Effector memory CD4-positive, alpha-beta T cell (primary cell): ENCODE measurements at regions not wholly inside any gene's neighbourhood (a gene's known extent, or its start where the extent isn't known, plus 50 kb on each side); places are given as distances from the start of the nearest gene placed in this dataset.

ENCODE experiments used
- DNase-seq, 3 donors: peaks; one replicate each; pipeline ENCODE4 v3.0.0-alpha.2; 2020
- H3K27ac ChIP-seq: 2 replicates; pipeline ENCODE4 v1.7.0; 2013; ENCODE audit warnings: mild to moderate bottlenecking, low read length, moderate library complexity; ENCODE audit not compliant: insufficient read depth, poor library complexity, severe bottlenecking
- H3K27me3 ChIP-seq: replicated peaks from 2 replicates; pipeline ENCODE4 v1.7.0; 2013; ENCODE audit warnings: mild to moderate bottlenecking, low read length; ENCODE audit not compliant: insufficient read depth, control insufficient read depth, poor library complexity, severe bottlenecking
- H3K36me3 ChIP-seq: 2 replicates; pipeline ENCODE4 v1.7.0; 2013; ENCODE audit warnings: mild to moderate bottlenecking, low read length, moderate library complexity; ENCODE audit not compliant: control insufficient read depth, insufficient read depth
- H3K4me1 ChIP-seq: 2 replicates; pipeline ENCODE4 v1.7.0; 2013; ENCODE audit warnings: low read length, mild to moderate bottlenecking; ENCODE audit not compliant: control insufficient read depth, insufficient read depth, poor library complexity, severe bottlenecking
- H3K4me3 ChIP-seq: 2 replicates; pipeline ENCODE4 v1.7.0; 2013; ENCODE audit warnings: low read length, low read depth, mild to moderate bottlenecking; ENCODE audit not compliant: insufficient read depth, poor library complexity, severe bottlenecking
- H3K9me3 ChIP-seq: 2 replicates; pipeline ENCODE4 v1.7.0; 2013; ENCODE audit warnings: mild to moderate bottlenecking, low read length, moderate library complexity; ENCODE audit not compliant: control insufficient read depth

- no peak for DNase-seq
- H3K4me1 ChIP-seq, result no peaks in the 10 kb centered on the region
- no peaks in the 10 kb centered on the region for H3K9me3 ChIP-seq
- H3K36me3 ChIP-seq, result no peaks in the 10 kb centered on the region
- H3K27me3 ChIP-seq, result no peaks in the 10 kb centered on the region
- H3K27ac ChIP-seq, result no peak overlapping the region
- no peak overlapping the region for H3K4me3 ChIP-seq
These were observed 214.5 kb upstream of the S100G start for GRCh38 chrX:16435399-16435986.

GRCh38 chrX:16436348-16437188 is 213.4 kb upstream of the S100G start:
- no peak overlapping the region for H3K27ac ChIP-seq
- no peaks in the 10 kb centered on the region for H3K9me3 ChIP-seq
- no peaks in the 10 kb centered on the region for H3K27me3 ChIP-seq
- no peaks in the 10 kb centered on the region for H3K4me1 ChIP-seq
- no peak overlapping the region for H3K4me3 ChIP-seq
- H3K36me3 ChIP-seq, result no peaks in the 10 kb centered on the region
- DNase-seq, result peak; percentile 3 to 25 (median 9)

GRCh38 chrX:16440446-16440845 is 209.5 kb upstream of the S100G start:
- DNase-seq, result no peak
- no peaks in the 10 kb centered on the region for H3K36me3 ChIP-seq
- no peak overlapping the region for H3K4me3 ChIP-seq
- H3K9me3 ChIP-seq, result no peaks in the 10 kb centered on the region
- no peaks in the 10 kb centered on the region for H3K4me1 ChIP-seq
- H3K27ac ChIP-seq, result no peak overlapping the region
- H3K27me3 ChIP-seq, result no peaks in the 10 kb centered on the region

DNA sequence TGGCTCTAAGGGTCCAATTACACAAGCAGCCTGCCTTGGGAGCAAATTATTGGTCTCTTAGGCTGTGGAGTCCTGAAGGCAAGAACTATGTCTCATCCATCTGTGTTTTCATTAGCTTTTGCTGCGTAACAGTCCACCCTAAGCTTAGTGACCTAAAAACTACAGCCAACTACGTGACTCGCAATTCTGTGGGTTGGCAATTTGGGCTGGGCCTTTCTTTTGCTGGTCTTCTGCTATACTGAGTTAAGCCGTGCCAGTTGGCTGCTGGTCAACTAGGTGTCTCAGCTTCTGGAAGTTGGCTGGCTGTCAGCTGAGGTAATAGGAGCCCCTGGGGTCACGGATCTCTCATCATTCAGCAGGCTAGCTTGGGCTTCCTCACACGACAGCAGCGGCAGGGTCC is 205.6 kb upstream of the S100G start:
- no peaks in the 10 kb centered on the region for H3K4me1 ChIP-seq
- no peaks in the 10 kb centered on the region for H3K36me3 ChIP-seq
- H3K27ac ChIP-seq, result no peak overlapping the region
- no peaks in the 10 kb centered on the region for H3K9me3 ChIP-seq
- H3K4me3 ChIP-seq, result no peak overlapping the region
- no peaks in the 10 kb centered on the region for H3K27me3 ChIP-seq
- no peak for DNase-seq

DNA sequence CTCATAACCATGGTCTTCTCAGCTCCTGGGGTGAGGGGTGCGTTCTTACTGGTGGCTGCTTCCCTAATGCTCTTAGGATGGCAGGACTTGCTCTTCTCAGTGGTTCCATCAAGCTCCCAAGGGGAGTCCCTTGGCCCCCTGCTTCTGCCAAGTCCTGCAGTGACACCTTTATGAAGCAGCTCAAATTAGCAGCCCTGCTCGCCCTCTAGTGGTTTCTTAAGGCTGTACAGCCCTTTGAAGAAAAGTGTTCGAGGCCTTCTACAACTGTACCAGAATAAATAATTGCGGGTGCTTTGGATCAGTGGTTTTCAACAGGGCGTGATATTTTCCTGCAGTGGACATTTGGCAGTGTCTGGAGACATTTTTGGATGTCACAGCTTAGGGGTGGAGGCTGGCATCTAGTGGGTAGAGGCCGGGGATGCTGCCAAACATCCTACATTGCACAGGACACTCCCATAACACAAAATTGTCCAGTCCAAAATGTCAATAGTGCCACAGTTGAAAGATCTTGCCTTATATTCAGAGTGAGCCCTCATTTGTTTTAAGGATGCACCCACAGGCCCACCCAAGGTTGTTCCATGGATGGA is 204.7 kb upstream of the S100G start:
- DNase-seq, result peak in 2 of 3 donors; percentile 8 to 15
- Histone ChIP-seq H3K27me3 (no peaks in the 10 kb centered on the region), H3K9me3 (no peaks in the 10 kb centered on the region), H3K36me3 (no peaks in the 10 kb centered on the region), H3K27ac (no peak overlapping the region), H3K4me1 (no peaks in the 10 kb centered on the region), H3K4me3 (no peak overlapping the region)

- no peak overlapping the region for H3K4me3 ChIP-seq
- no peak for DNase-seq
- H3K9me3 ChIP-seq, result no peaks in the 10 kb centered on the region
- H3K36me3 ChIP-seq, result no peaks in the 10 kb centered on the region
- no peak overlapping the region for H3K27ac ChIP-seq
- no peaks in the 10 kb centered on the region for H3K27me3 ChIP-seq
- H3K4me1 ChIP-seq, result no peaks in the 10 kb centered on the region
These were observed 198.6 kb upstream of the S100G start for GRCh38 chrX:16451334-16451733.

DNA sequence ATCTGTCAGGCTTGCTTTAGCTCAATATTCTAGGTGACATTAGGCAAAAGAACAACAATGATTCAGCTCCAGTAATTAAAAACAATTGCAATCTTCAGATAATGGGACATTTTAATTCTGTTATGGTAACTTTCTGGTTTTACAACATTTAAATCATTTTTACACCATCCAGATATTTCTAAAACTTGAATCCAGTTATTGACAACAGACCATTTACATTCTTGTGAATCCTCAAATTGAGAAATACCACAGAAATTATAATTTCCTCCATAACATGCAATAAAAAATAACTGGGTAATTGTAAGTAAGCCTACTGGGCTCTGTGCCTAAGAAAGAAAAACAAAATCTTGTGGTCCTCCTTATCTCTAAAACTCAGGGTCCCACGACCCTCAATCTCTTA is 195.0 kb upstream of the S100G start:
- Histone ChIP-seq H3K4me1 (no peaks in the 10 kb centered on the region), H3K27ac (no peak overlapping the region), H3K9me3 (no peaks in the 10 kb centered on the region), H3K4me3 (no peak overlapping the region), H3K27me3 (no peaks in the 10 kb centered on the region), H3K36me3 (no peaks in the 10 kb centered on the region)
- no peak for DNase-seq

GRCh38 chrX:16457239-16457638 is 192.7 kb upstream of the S100G start:
- Histone ChIP-seq H3K36me3 (no peaks in the 10 kb centered on the region), H3K27me3 (no peaks in the 10 kb centered on the region)
- no peak for DNase-seq

DNA sequence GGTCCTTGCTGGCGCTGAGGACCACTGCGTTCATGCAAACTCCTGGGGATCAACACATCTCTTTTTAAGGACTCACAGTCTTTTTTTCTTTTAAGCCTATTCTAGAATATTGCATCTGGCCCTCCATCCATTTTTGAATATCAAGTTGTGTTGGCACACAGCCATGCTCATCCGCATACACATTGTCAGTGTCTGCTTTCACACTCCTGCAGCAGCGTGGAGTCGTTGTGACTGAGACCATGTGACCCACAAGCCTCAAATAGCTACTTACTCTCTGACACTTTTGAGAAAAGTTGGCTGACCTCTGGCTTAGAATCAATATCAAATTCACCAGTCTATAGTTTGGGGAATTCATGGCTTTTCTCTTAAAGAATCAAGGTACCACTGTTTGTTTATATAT is 191.8 kb upstream of the S100G start:
- H3K27ac ChIP-seq, result no peak overlapping the region
- no peak overlapping the region for H3K4me3 ChIP-seq

More at GRCh38 chrX:16457239-16457638, 192.7 kb upstream of the S100G start:
- no peak overlapping the region for H3K27ac ChIP-seq
- no peaks in the 10 kb centered on the region for H3K9me3 ChIP-seq
- H3K4me3 ChIP-seq, result no peak overlapping the region
- H3K4me1 ChIP-seq, result no peaks in the 10 kb centered on the region

DNA sequence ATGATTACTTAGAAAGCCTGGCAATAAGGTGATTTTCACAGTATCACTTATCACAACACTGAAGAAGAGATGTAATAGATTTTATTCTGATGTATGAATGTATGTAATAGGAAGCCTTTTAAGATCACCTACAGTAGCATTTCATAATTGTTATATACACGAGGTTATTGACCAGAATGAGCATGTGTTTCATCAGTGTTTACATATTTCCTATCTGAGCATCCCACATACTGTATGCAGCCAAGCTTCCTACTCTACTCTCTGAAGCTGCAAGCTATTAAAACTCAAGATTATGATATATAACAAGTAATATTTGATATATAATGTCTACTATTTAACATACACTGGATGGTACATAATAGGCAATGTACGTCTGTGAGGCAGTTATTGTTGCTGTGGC is 190.9 kb upstream of the S100G start:
- DNase-seq, result no peak
- H3K27ac ChIP-seq, result no peak overlapping the region
- no peaks in the 10 kb centered on the region for H3K27me3 ChIP-seq
- no peaks in the 10 kb centered on the region for H3K36me3 ChIP-seq
- no peaks in the 10 kb centered on the region for H3K9me3 ChIP-seq
- no peak overlapping the region for H3K4me3 ChIP-seq
- H3K4me1 ChIP-seq, result no peaks in the 10 kb centered on the region

More for the DNA sequence above, 191.8 kb upstream of the S100G start:
- H3K9me3 ChIP-seq, result no peaks in the 10 kb centered on the region
- no peaks in the 10 kb centered on the region for H3K36me3 ChIP-seq
- no peaks in the 10 kb centered on the region for H3K4me1 ChIP-seq
- no peaks in the 10 kb centered on the region for H3K27me3 ChIP-seq
- no peak for DNase-seq
